ENCODE measurements at regions not wholly inside any gene's neighbourhood (a gene's known extent, or its start where the extent isn't known, plus 50 kb on each side); places are given as distances from the start of the nearest gene placed in this dataset.
"Not testable (repeated sequence)": the region's sequence is repeated elsewhere in the genome, so short reads cannot be mapped to it uniquely, and the experiment has no call there.

DNA sequence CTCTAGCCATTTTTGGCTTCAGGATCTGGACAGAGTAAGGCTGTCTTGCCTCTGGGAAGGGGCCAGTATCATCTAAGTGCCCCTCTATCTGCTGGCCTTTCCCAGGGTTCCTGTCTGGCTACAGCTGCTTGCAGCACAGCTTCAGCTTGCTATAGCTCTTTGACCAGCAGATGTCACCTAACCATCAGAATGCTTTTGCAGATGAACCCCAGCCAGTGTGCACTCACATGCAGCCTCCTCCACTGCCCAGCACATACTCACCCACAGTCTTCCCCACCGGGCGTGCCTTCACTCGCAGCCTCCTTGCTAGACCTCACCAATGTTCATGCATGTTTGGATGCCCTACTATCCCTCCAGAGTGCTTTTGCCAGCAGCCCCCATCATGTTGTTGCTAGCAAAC is 769.0 kb downstream of the BRINP3 start:
- no peak for DNase-seq
- Mint-ChIP-seq H3K9me3 (peaks cover 3 to 37% (median 22%) of the 10 kb centered on the region in 5 donors), H3K36me3 (no peaks in the 10 kb centered on the region), H3K27ac (no peak overlapping the region), H3K4me1 (no peaks in the 10 kb centered on the region), H3K4me3 (no peak overlapping the region), H3K27me3 (no peaks in the 10 kb centered on the region)
- Histone ChIP-seq H3K4me1 (ENCODE audit: insufficient read depth, low read length) (no peaks in the 10 kb centered on the region), H3K9me3 (ENCODE audit: low read length) (no peaks in the 10 kb centered on the region), H3K27me3 (ENCODE audit: insufficient read depth, low read length, poor library complexity, severe bottlenecking) (no peaks in the 10 kb centered on the region), H3K27ac (ENCODE audit: low read depth, low read length) (no peak overlapping the region), H3K36me3 (ENCODE audit: insufficient read depth, low read length) (no peaks in the 10 kb centered on the region), H3K4me3 (ENCODE audit: low read length) (no peak overlapping the region)
- ChIA-PET CTCF (no interaction called here), POLR2A (no interaction called here)

DNA sequence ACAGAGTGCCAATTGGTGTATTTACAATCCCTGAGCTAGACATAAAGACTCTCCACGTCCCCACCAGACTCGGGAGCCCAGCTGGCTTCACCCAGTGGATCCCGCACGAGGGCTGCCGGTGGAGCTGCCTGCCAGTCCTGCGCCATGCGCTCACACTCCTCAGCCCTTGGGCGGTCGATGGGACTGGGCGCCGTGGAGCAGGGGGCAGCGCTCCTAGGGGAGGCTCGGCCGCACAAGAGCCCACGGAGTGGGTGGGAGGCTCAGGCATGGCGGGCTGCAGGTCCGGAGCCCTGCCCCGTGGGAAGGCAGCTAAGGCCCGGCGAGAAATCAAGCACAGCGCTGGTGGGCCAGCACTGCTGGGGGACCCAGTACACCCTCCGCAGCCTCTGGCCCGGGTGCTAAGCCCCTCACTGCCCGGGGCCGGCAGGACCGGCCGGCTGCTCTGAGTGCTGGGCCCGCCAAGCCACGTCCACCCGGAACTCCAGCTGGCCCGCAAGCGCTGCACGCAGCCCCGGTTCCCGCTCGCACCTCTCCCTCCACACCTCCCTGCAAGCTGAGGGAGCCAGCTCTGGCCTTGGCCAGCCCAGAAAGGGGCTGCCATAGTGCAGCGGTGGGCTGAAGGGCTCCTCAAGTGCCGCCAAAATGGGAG is 759.4 kb downstream of the BRINP3 start:
- H3K9me3 ChIP-seq (ENCODE audit: low read length); H3K4me1 Mint-ChIP-seq; H3K27me3 ChIP-seq (ENCODE audit: insufficient read depth, low read length, poor library complexity, severe bottlenecking); H3K36me3 Mint-ChIP-seq; DNase-seq; H3K4me1 ChIP-seq (ENCODE audit: insufficient read depth, low read length); H3K4me3 Mint-ChIP-seq; H3K27ac Mint-ChIP-seq; H3K36me3 ChIP-seq (ENCODE audit: insufficient read depth, low read length); CTCF ChIA-PET; H3K4me3 ChIP-seq (ENCODE audit: low read length); H3K27ac ChIP-seq (ENCODE audit: low read depth, low read length); POLR2A ChIA-PET; H3K27me3 Mint-ChIP-seq: not testable (repeated sequence)
- peaks cover 2 to 32% (median 18%) of the 10 kb centered on the region in 5 donors for H3K9me3 Mint-ChIP-seq

GRCh38 chr1:189726806-189727205 is 750.9 kb downstream of the BRINP3 start:
- H3K27ac Mint-ChIP-seq = no peak overlapping the region
- no peaks in the 10 kb centered on the region for H3K27me3 ChIP-seq (ENCODE audit: insufficient read depth, low read length, poor library complexity, severe bottlenecking)
- H3K27ac ChIP-seq (ENCODE audit: low read depth, low read length) = no peak overlapping the region
- no peaks in the 10 kb centered on the region for H3K36me3 ChIP-seq (ENCODE audit: insufficient read depth, low read length)
- no peak for DNase-seq
- no peak overlapping the region for H3K4me3 ChIP-seq (ENCODE audit: low read length)
- ChIA-PET POLR2A (no interaction called here), CTCF (no interaction called here)
- H3K27me3 Mint-ChIP-seq = no peaks in the 10 kb centered on the region
- peaks cover 3 to 49% (median 19%) of the 10 kb centered on the region in 5 donors for H3K9me3 Mint-ChIP-seq
- no peak overlapping the region for H3K4me3 Mint-ChIP-seq
- H3K4me1 ChIP-seq (ENCODE audit: insufficient read depth, low read length) = no peaks in the 10 kb centered on the region
- H3K36me3 Mint-ChIP-seq = no peaks in the 10 kb centered on the region
- no peaks in the 10 kb centered on the region for H3K4me1 Mint-ChIP-seq
- H3K9me3 ChIP-seq (ENCODE audit: low read length) = no peaks in the 10 kb centered on the region

DNA sequence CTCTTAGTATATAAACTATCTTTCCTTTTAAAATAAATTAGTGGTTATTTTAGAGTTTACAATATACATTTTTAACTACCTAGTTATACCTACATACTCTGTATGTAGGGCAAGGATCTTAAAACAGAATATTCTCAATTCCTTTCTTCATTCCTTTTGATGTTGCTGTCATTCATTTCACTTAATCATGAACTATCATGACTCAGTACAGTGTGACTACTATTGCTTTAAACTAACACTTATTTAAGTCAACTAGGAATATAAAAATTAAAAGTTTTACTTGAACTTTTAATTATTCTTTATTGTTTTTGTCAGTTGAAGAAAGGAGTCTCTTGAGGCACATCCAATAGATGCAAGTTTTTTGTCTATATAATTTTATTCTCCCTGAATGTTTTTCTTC is 726.4 kb downstream of the BRINP3 start:
- DNase-seq = no peak
- POLR2A ChIA-PET = no interaction called here

DNA sequence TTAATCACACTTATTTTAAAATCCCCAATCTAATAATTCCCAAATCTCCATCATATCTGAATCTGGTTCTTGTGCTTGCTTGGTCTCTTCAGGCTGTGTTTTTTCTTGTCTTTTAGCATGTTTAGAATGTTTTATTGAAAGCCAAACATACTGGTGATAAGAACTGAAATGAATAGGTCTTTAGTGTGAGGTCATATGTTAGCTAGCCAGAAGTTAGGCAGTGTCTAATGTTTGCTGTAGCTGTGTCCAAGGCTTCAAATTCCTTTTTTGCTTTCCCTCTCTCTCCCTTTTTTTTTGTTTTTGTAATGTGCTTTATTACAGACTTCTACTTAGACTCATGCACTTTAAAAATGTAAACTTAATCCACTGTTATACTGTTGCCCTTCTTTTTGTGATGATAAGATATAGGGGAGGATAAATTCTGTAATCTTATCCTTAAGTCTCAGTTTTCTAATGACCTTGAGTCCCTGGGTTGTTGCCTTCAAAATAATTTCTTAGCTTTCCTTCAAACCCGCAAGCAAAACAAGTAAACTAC is 725.1 kb downstream of the BRINP3 start:
- H3K27ac Mint-ChIP-seq = no peak overlapping the region
- no peaks in the 10 kb centered on the region for H3K4me1 Mint-ChIP-seq
- H3K9me3 ChIP-seq (ENCODE audit: low read length) = no peaks in the 10 kb centered on the region
- no peak overlapping the region for H3K27ac ChIP-seq (ENCODE audit: low read depth, low read length)
- H3K4me1 ChIP-seq (ENCODE audit: insufficient read depth, low read length) = no peaks in the 10 kb centered on the region
- H3K36me3 ChIP-seq (ENCODE audit: insufficient read depth, low read length) = no peaks in the 10 kb centered on the region
- H3K4me3 ChIP-seq (ENCODE audit: low read length) = no peak overlapping the region
- peaks cover 5 to 21% (median 10%) of the 10 kb centered on the region in 5 donors for H3K9me3 Mint-ChIP-seq
- no peaks in the 10 kb centered on the region for H3K27me3 ChIP-seq (ENCODE audit: insufficient read depth, low read length, poor library complexity, severe bottlenecking)
- H3K36me3 Mint-ChIP-seq = no peaks in the 10 kb centered on the region
- DNase-seq = no peak
- no peak overlapping the region for H3K4me3 Mint-ChIP-seq
- CTCF ChIA-PET = no interaction called here
- no peaks in the 10 kb centered on the region for H3K27me3 Mint-ChIP-seq
- POLR2A ChIA-PET = no interaction called here

More for the DNA sequence above, 726.4 kb downstream of the BRINP3 start:
- Mint-ChIP-seq H3K9me3 (peaks cover 5 to 18% (median 10%) of the 10 kb centered on the region in 5 donors), H3K36me3 (no peaks in the 10 kb centered on the region), H3K4me1 (no peaks in the 10 kb centered on the region), H3K27me3 (no peaks in the 10 kb centered on the region), H3K27ac (no peak overlapping the region), H3K4me3 (no peak overlapping the region)
- Histone ChIP-seq H3K4me3 (ENCODE audit: low read length) (no peak overlapping the region), H3K4me1 (ENCODE audit: insufficient read depth, low read length) (no peaks in the 10 kb centered on the region), H3K36me3 (ENCODE audit: insufficient read depth, low read length) (no peaks in the 10 kb centered on the region), H3K27ac (ENCODE audit: low read depth, low read length) (no peak overlapping the region), H3K27me3 (ENCODE audit: insufficient read depth, low read length, poor library complexity, severe bottlenecking) (no peaks in the 10 kb centered on the region), H3K9me3 (ENCODE audit: low read length) (no peaks in the 10 kb centered on the region)
- CTCF ChIA-PET = no interaction called here

DNA sequence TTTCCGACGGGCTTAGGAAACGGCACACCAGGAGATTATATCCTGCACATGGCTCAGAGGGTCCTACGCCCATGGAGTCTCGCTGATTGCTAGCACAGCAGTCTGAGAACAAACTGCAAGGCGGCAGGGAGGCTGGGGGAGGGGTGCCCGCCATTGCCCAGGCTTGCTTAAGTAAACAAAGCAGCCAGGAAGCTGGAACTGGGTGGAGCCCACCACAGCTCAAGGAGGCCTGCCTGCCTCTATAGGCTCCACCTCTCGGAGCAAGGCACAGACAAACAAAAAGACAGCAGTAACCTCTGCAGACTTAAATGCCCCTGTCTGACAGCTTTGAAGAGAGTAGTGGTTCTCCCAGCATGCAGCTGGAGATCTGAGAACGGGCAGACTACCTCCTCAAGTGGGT is 722.6 kb downstream of the BRINP3 start:
- not testable (repeated sequence) for DNase-seq, H3K4me1 Mint-ChIP-seq

GRCh38 chr1:189764391-189765320 is 713.0 kb downstream of the BRINP3 start:
- no peak overlapping the region for H3K4me3 ChIP-seq (ENCODE audit: low read length)
- Mint-ChIP-seq H3K9me3 (peaks cover 4 to 25% (median 19%) of the 10 kb centered on the region in 5 donors), H3K4me3 (no peak overlapping the region), H3K36me3 (no peaks in the 10 kb centered on the region), H3K4me1 (no peaks in the 10 kb centered on the region), H3K27me3 (no peaks in the 10 kb centered on the region), H3K27ac (no peak overlapping the region)
- no peaks in the 10 kb centered on the region for H3K36me3 ChIP-seq (ENCODE audit: insufficient read depth, low read length)
- ChIA-PET POLR2A (no interaction called here), CTCF (no interaction called here)
- H3K27ac ChIP-seq (ENCODE audit: low read depth, low read length) = no peak overlapping the region
- no peaks in the 10 kb centered on the region for H3K27me3 ChIP-seq (ENCODE audit: insufficient read depth, low read length, poor library complexity, severe bottlenecking)
- H3K9me3 ChIP-seq (ENCODE audit: low read length) = no peaks in the 10 kb centered on the region
- DNase-seq = no peak
- no peaks in the 10 kb centered on the region for H3K4me1 ChIP-seq (ENCODE audit: insufficient read depth, low read length)

More for the DNA sequence above, 722.6 kb downstream of the BRINP3 start:
- H3K4me3 Mint-ChIP-seq; H3K4me1 ChIP-seq (ENCODE audit: insufficient read depth, low read length); H3K9me3 ChIP-seq (ENCODE audit: low read length); H3K36me3 ChIP-seq (ENCODE audit: insufficient read depth, low read length); CTCF ChIA-PET; H3K27me3 ChIP-seq (ENCODE audit: insufficient read depth, low read length, poor library complexity, severe bottlenecking); POLR2A ChIA-PET; H3K27ac ChIP-seq (ENCODE audit: low read depth, low read length); H3K27me3 Mint-ChIP-seq; H3K27ac Mint-ChIP-seq; H3K4me3 ChIP-seq (ENCODE audit: low read length); H3K36me3 Mint-ChIP-seq: not testable (repeated sequence)
- H3K9me3 Mint-ChIP-seq = peaks cover 5 to 17% (median 10%) of the 10 kb centered on the region in 5 donors

DNA sequence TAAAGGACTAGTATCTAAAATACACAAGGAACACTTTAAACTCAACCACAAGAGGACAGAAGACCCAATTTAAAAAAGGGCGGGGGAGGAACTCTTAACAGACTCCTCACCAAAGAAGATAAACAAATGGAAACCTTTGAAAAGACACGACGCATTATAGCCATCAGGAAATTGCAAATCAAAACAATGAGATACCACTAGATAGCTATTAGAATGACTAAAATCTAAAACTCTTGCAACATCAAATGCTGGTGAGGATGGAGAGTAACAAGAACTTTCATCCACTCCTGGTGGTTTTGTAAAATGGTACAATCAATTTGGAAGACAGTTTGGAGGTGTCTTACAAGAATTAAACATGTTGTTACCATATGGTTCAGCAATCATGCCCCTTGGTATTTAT is 708.2 kb downstream of the BRINP3 start:
- H3K27ac ChIP-seq (ENCODE audit: low read depth, low read length) = no peak overlapping the region
- ChIA-PET POLR2A (no interaction called here), CTCF (no interaction called here)
- no peaks in the 10 kb centered on the region for H3K4me1 Mint-ChIP-seq
- H3K4me3 Mint-ChIP-seq = no peak overlapping the region
- no peak overlapping the region for H3K27ac Mint-ChIP-seq
- no peak for DNase-seq
- peaks cover 0 to 1% of the 10 kb centered on the region in 2 donors for H3K27me3 Mint-ChIP-seq
- H3K4me3 ChIP-seq (ENCODE audit: low read length) = no peak overlapping the region
- H3K9me3 ChIP-seq (ENCODE audit: low read length) = no peaks in the 10 kb centered on the region
- H3K36me3 ChIP-seq (ENCODE audit: insufficient read depth, low read length) = no peaks in the 10 kb centered on the region
- H3K4me1 ChIP-seq (ENCODE audit: insufficient read depth, low read length) = no peaks in the 10 kb centered on the region
- no peaks in the 10 kb centered on the region for H3K36me3 Mint-ChIP-seq
- H3K9me3 Mint-ChIP-seq = peaks cover 9 to 24% (median 20%) of the 10 kb centered on the region in 5 donors
- H3K27me3 ChIP-seq (ENCODE audit: insufficient read depth, low read length, poor library complexity, severe bottlenecking) = no peaks in the 10 kb centered on the region
